NOMO-1 (cell line): ENCODE measurements at regions not wholly inside any gene's neighbourhood (a gene's known extent, or its start where the extent isn't known, plus 50 kb on each side); places are given as distances from the start of the nearest gene placed in this dataset.
"Not testable (repeated sequence)": the region's sequence is repeated elsewhere in the genome, so short reads cannot be mapped to it uniquely, and the experiment has no call there.

Experiments used
- DNase-seq, 2 experiments: peaks; one replicate each; lab custom pipeline; 2025; ENCODE audit not compliant: unreplicated experiment in 2 of 2; lab: John Stamatoyannopoulos, UW

GRCh38 chr12:13518034-13518433 is 321.5 kb downstream of the EMP1 start:
- not testable (repeated sequence) for DNase-seq

- no peak for DNase-seq
Measured at GRCh38 chr12:13509740-13510139, 313.2 kb downstream of the EMP1 start.

- no peak for DNase-seq
Measured at GRCh38 chr12:13505636-13506035, 309.1 kb downstream of the EMP1 start.

DNA sequence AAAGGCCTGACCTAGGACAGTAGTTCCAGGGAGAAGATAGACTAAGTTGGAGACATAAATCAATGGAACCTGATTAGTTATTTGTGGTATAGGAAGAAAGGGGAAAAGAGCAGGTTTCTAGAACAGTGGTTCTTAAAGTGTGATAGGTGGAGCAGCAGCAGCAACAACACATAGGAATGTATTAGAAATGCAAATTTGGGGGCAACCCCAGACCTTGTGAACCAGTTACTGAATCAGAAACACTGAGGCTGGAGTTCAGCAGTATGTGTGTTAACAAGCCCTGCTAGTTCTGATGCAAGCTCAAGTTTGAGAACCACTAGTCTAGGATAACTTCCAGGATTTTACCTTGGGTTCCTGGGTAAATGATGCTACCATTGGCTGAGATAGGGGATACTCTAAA is 308.7 kb downstream of the EMP1 start:
- no peak for DNase-seq

DNA sequence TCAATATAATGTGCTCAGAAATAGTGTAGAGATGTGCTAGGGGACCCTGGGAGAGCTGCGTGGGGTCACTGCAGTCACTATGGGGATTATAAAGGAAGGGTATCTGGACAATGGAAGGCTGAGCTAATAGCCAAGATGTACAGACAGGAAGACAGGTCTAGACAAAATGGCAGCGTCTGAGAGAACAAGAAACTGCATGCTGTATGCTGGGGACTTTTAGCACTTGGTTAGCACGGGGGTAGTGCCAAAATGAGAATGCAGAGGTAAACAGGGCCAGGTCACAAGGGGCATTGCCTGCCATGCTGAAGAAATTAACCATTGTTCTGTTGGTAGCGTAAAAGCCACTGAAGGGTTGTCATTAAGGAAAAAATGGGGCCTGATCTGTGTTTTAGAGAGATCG is 308.2 kb downstream of the EMP1 start:
- DNase-seq: no peak

DNA sequence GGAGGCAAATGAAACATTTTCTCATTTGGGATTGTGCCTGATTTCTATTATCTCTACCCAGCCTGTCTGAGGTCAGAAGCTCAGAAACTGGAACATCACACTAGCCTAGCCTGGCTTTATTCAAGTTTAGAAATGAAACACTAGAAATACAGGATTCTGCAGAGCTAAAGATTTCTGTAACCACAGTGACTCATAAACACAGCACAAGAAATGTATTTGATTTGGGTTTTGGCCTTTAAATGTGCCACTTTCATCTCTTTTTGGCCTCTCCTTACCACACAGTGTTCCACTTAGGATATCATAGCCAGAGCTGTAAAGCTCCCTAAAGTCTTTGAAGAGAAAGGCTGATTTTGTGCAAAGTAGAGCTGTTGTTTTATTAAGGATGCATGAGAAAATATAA is 307.5 kb downstream of the EMP1 start:
- no peak for DNase-seq

- DNase-seq: no peak
Measured at GRCh38 chr12:13503094-13503835, 306.7 kb downstream of the EMP1 start.

GRCh38 chr12:13499008-13499407 is 302.5 kb downstream of the EMP1 start:
- DNase-seq: no peak

GRCh38 chr12:13496111-13496510 is 299.6 kb downstream of the EMP1 start:
- no peak for DNase-seq

DNA sequence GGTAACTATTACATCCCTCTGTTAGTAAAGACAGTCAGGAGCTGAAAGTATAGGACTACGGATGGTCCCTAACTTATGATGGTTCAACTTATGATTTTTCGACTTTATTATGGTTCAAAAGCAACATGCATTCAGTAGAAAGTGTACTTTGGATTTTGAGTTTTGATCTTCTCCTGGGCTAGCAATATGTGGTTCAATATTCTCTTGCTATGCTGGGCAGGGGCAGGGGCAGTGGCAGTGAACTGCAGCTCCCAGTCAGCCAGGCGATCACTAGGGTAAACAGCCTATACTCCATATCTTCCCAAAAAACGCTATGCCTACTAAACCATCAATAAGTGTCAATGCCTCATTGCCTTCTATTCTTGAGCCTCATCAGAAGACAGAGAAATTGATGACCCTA is 292.7 kb downstream of the EMP1 start:
- no peak for DNase-seq

DNA sequence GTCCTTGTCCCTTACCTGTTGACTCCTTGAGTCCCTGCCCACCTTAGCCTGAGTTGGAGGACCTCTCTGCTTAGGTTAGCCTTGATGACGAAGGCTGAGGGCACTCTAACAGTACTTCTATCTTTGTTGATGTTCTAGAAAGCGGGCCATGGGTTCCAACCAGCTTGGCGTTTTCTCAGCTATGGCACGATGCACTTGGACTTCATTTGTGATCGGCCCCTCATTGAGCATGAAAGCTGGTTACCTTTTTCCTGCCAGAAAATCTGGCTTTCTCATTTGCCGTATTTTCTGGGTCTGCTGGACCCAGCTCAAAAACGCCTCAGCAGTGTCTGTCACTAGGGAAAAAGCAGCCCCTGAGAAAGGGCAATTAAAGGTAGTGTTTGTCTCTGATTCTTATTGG is 290.8 kb downstream of the EMP1 start:
- DNase-seq: no peak

DNA sequence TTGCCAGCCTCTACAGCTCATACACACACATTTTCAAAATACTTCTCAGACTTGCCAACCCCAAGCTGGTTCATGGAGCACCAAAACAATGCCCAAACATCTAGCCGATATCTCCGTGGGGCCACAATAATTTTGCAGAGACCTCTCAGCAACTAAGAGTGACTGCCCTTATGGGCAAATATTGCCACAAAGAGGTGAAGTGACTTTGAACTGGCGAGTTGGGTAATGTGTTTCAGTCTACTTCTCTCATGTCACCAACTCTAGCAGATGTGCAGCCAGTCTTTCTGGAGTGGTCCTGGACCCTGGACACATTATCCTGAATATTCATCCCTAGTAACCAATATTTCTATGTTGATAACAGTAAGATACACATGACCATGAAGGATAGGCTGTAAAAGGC is 290.3 kb downstream of the EMP1 start:
- no peak for DNase-seq

DNA sequence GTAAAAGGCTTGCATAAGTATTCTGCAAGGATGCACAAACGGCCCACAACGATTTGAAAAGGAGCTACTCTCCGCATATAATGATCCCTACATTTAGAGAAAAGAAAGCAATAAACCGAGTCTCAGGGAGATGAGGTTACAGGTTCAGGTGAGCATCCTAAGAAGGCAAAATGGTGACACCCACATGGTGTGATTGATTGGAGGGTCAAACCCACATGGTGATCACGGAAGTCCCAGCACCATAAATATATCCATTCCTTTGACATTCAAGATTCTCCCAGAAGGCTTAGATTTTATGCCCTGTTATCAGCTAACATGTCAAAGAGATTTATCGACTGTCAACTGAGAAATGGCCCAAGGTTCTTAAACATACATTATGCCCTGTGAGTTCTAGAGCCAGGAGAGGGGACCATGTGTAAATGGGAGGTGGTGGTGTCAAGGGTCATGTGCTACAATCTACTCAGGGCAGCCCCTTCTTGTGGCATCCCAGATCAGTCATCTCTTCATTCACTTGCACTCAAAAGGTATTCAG is 282.2 kb downstream of the EMP1 start:
- DNase-seq: no peak

DNA sequence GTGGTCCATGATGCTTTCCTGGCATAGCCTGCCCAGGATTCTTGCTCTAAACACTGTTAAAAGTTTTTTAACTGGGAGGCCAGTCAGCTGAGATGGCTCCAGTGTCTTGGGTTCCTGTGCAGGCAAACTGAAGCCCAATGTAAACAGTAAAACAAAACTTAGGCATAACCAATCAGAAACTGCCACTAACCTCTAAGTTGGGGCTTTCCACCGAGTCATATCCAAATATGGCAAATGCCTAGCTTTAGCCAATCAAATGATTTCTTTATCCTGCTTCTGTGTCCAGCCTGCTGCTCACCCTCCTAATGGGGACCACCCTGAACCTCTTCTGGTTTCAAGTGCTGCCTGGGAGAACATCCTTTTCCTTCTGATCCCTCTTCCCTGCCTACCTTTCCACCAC is 277.9 kb downstream of the EMP1 start:
- no peak for DNase-seq

DNA sequence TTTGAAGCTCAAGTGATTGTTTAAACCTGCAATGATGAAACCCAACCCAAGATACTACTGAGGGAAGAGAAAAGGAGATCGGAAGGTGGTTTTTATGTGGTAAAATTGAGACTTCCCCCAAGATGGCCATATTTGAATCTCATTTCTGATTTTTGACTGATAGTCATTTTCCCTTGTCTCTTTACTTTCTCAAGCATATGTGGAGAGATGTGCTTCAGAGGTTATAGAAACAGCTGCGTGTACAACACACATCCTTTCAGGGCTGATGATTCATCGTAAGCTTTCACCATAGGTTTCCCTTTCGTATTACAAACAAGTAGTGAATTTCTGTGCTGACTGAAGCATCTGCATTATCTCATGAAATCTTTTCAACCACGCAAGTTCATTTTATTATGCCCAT is 276.2 kb downstream of the EMP1 start:
- no peak for DNase-seq

- no peak for DNase-seq
Measured at GRCh38 chr12:13471471-13471870, 274.9 kb downstream of the EMP1 start.

- no peak for DNase-seq
Measured at GRCh38 chr12:13465635-13466034, 269.1 kb downstream of the EMP1 start.

- no peak for DNase-seq
Measured at GRCh38 chr12:13463189-13463588, 266.7 kb downstream of the EMP1 start.

GRCh38 chr12:13462450-13462849 is 265.9 kb downstream of the EMP1 start:
- DNase-seq: no peak

DNA sequence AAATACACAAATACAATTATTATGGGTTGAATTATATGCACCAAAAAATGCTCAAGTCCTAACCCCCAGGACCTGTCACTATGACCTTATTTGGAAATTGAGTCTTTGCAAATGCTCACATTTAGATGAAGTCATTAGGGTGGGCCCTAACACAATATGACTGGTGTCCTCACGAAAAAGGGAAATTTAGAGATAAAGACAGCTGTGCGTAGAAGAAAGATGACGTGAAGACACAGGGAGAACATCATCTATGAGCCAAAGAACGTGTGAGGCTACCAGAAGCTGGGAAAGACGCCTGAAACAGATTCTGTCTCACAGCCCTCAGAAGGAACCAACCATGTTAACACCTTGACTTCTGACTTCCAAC is 259.2 kb downstream of the EMP1 start:
- no peak for DNase-seq

GRCh38 chr12:13454991-13455777 is 258.7 kb downstream of the EMP1 start:
- no peak for DNase-seq

GRCh38 chr12:13452955-13453570 is 256.5 kb downstream of the EMP1 start:
- DNase-seq: no peak
